ENCODE measurements at regions not wholly inside any gene's neighbourhood (a gene's known extent, or its start where the extent isn't known, plus 50 kb on each side); places are given as distances from the start of the nearest gene placed in this dataset.

DNA sequence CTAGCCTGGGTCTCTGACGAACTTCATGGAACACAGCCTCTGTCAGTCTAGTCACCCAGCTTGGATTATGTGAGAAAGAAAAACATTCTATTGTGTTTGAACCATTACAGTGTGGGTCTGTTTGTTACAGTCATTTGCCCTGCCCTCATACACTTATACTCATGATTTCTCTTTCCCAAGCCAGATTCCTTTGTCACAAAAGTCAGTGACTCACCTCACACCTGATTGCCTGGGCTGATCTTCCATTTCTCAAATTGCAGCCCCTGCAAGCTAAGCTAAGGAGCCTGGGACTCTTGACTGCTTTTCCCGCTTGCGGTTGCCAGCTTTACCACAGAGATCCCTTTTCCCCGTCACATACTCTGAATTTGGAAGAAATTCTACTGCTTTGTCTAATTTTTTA, 395.9 kb downstream of the SAMD5 start:
- Histone ChIP-seq H3K4me1 (ENCODE audit: control insufficient read depth in 5 of 5, insufficient read depth in 5 of 5, low read length in 5 of 5) (peaks cover 0 to 5% (median 4%) of the 10 kb centered on the region in 5 donors), H3K36me3 (ENCODE audit: control insufficient read depth in 5 of 5, insufficient read depth in 5 of 5, low read length in 5 of 5) (no peaks in the 10 kb centered on the region), H3K27ac (ENCODE audit: low read depth, low read length) (no peak overlapping the region), H3K9me3 (ENCODE audit: control insufficient read depth in 5 of 5, low read length in 5 of 5) (no peaks in the 10 kb centered on the region), H3K9ac (ENCODE audit: low read length in 5 of 5) (no peak overlapping the region), H3K27me3 (ENCODE audit: control insufficient read depth in 5 of 5, insufficient read depth in 4 of 5, low read length in 5 of 5) (no peaks in the 10 kb centered on the region), H3K4me3 (ENCODE audit: low read depth in 1 of 5, low read length in 5 of 5) (no peak overlapping the region)

DNA sequence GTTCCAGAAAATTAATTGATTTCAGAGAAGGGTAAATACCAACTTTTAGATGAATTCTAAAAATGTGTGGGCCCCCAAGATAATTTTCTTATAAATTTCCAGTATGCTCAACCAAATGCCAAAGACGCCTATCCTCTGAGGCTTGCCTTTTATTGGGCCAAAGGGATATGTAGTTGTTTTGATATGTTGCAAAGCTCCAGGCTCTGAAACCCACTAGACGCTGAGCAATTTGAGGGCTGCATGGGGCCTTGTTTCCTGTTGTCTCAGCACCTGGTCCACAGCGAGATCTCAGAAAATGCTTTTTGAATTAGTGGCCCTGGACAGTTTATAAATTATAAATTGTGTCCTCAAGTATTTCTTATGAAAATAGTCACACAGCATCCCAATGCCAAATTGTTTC, 397.2 kb downstream of the SAMD5 start:
- Histone ChIP-seq H3K27me3 (ENCODE audit: control insufficient read depth in 5 of 5, insufficient read depth in 4 of 5, low read length in 5 of 5) (no peaks in the 10 kb centered on the region), H3K9ac (ENCODE audit: low read length in 5 of 5) (no peak overlapping the region), H3K4me3 (ENCODE audit: low read depth in 1 of 5, low read length in 5 of 5) (no peak overlapping the region), H3K4me1 (ENCODE audit: control insufficient read depth in 5 of 5, insufficient read depth in 5 of 5, low read length in 5 of 5) (no peaks in the 10 kb centered on the region), H3K27ac (ENCODE audit: low read depth, low read length) (no peak overlapping the region), H3K36me3 (ENCODE audit: control insufficient read depth in 5 of 5, insufficient read depth in 5 of 5, low read length in 5 of 5) (no peaks in the 10 kb centered on the region), H3K9me3 (ENCODE audit: control insufficient read depth in 5 of 5, low read length in 5 of 5) (no peaks in the 10 kb centered on the region)

DNA sequence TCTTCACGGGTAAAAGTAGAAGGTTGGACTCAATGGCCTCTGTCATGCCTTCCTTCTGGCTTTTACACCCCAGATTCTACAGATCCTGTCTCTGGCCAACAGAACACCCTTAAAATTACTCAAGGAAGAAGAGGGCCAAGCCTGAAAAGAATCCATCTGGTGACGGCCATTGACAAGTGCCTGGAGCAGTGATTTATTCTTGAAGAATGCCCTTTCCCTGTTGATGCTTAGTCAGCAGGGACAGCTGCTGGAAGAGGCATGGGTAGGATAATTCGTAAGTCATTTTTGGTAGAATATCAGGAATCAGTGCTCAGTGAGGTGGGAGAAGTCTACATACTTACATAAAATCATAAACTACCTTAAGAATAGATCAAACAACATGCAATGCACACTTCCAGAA, 397.9 kb downstream of the SAMD5 start:
- Histone ChIP-seq H3K9me3 (ENCODE audit: control insufficient read depth in 5 of 5, low read length in 5 of 5) (no peaks in the 10 kb centered on the region), H3K4me3 (ENCODE audit: low read depth in 1 of 5, low read length in 5 of 5) (no peak overlapping the region), H3K27me3 (ENCODE audit: control insufficient read depth in 5 of 5, insufficient read depth in 4 of 5, low read length in 5 of 5) (no peaks in the 10 kb centered on the region), H3K27ac (ENCODE audit: low read depth, low read length) (no peak overlapping the region), H3K9ac (ENCODE audit: low read length in 5 of 5) (no peak overlapping the region), H3K4me1 (ENCODE audit: control insufficient read depth in 5 of 5, insufficient read depth in 5 of 5, low read length in 5 of 5) (no peaks in the 10 kb centered on the region), H3K36me3 (ENCODE audit: control insufficient read depth in 5 of 5, insufficient read depth in 5 of 5, low read length in 5 of 5) (no peaks in the 10 kb centered on the region)

DNA sequence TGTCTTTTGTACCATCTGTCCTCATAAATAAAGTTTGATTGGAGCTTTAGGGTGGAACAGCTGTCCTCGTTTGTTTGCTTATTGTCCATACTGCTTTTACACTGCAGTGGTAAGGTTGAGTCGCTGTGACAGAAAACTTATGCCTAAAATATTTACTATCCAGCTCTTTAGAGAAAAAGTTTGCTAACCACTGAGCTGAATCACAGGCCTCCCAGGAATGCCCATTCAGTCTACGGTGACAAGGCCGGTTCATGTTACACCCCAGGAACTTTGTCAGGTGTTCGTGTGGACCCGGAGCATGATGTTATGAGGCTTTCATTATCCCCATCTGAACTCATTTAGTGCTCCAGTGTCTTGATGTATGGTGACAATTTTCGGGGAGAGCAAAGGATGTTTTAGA, 401.1 kb downstream of the SAMD5 start:
- Histone ChIP-seq H3K9me3 (ENCODE audit: control insufficient read depth in 5 of 5, low read length in 5 of 5) (peaks cover 0 to 4% (median 0%) of the 10 kb centered on the region in 5 donors), H3K27ac (ENCODE audit: low read depth, low read length) (no peak overlapping the region), H3K36me3 (ENCODE audit: control insufficient read depth in 5 of 5, insufficient read depth in 5 of 5, low read length in 5 of 5) (no peaks in the 10 kb centered on the region), H3K27me3 (ENCODE audit: control insufficient read depth in 5 of 5, insufficient read depth in 4 of 5, low read length in 5 of 5) (no peaks in the 10 kb centered on the region), H3K4me3 (ENCODE audit: low read depth in 1 of 5, low read length in 5 of 5) (no peak overlapping the region), H3K9ac (ENCODE audit: low read length in 5 of 5) (no peak overlapping the region), H3K4me1 (ENCODE audit: control insufficient read depth in 5 of 5, insufficient read depth in 5 of 5, low read length in 5 of 5) (no peaks in the 10 kb centered on the region)

DNA sequence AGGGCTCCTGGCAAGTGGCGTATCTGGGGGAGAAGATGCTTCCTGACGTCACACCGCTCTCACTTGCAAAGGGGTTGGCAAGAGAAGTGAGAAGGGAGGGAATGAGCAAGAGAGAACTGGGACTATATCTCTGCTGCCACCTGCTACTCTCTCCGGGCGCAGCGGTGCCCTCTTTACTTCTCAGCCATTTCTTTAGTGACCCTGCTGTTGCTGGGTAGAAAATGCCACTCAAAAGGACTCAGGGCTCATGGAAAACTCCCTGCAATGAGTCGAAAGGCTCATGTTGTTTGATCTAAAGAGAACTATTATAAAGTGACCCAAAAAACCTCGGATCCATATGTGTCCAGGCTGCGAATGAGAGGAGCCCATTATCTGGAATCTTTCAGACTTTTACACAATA, 401.8 kb downstream of the SAMD5 start:
- Histone ChIP-seq H3K9ac (ENCODE audit: low read length in 5 of 5) (no peak overlapping the region), H3K27ac (ENCODE audit: low read depth, low read length) (no peak overlapping the region), H3K27me3 (ENCODE audit: control insufficient read depth in 5 of 5, insufficient read depth in 4 of 5, low read length in 5 of 5) (no peaks in the 10 kb centered on the region), H3K4me1 (ENCODE audit: control insufficient read depth in 5 of 5, insufficient read depth in 5 of 5, low read length in 5 of 5) (no peaks in the 10 kb centered on the region), H3K4me3 (ENCODE audit: low read depth in 1 of 5, low read length in 5 of 5) (no peak overlapping the region), H3K9me3 (ENCODE audit: control insufficient read depth in 5 of 5, low read length in 5 of 5) (peaks cover 0 to 4% (median 0%) of the 10 kb centered on the region in 5 donors), H3K36me3 (ENCODE audit: control insufficient read depth in 5 of 5, insufficient read depth in 5 of 5, low read length in 5 of 5) (no peaks in the 10 kb centered on the region)

GRCh38 chr6:147911057-147911456, 402.6 kb downstream of the SAMD5 start:
- no peaks in the 10 kb centered on the region for H3K4me1 ChIP-seq (ENCODE audit: control insufficient read depth in 5 of 5, insufficient read depth in 5 of 5, low read length in 5 of 5)
- no peaks in the 10 kb centered on the region for H3K27me3 ChIP-seq (ENCODE audit: control insufficient read depth in 5 of 5, insufficient read depth in 4 of 5, low read length in 5 of 5)
- H3K4me3 ChIP-seq (ENCODE audit: low read depth in 1 of 5, low read length in 5 of 5), result no peak overlapping the region
- H3K9ac ChIP-seq (ENCODE audit: low read length in 5 of 5), result no peak overlapping the region
- H3K9me3 ChIP-seq (ENCODE audit: control insufficient read depth in 5 of 5, low read length in 5 of 5), result peaks cover 0 to 4% (median 0%) of the 10 kb centered on the region in 5 donors
- no peak overlapping the region for H3K27ac ChIP-seq (ENCODE audit: low read depth, low read length)
- H3K36me3 ChIP-seq (ENCODE audit: control insufficient read depth in 5 of 5, insufficient read depth in 5 of 5, low read length in 5 of 5), result no peaks in the 10 kb centered on the region

- no peaks in the 10 kb centered on the region for H3K36me3 ChIP-seq (ENCODE audit: control insufficient read depth in 5 of 5, insufficient read depth in 5 of 5, low read length in 5 of 5)
- H3K4me1 ChIP-seq (ENCODE audit: control insufficient read depth in 5 of 5, insufficient read depth in 5 of 5, low read length in 5 of 5), result no peaks in the 10 kb centered on the region
- no peaks in the 10 kb centered on the region for H3K27me3 ChIP-seq (ENCODE audit: control insufficient read depth in 5 of 5, insufficient read depth in 4 of 5, low read length in 5 of 5)
- no peak overlapping the region for H3K9ac ChIP-seq (ENCODE audit: low read length in 5 of 5)
- no peak overlapping the region for H3K27ac ChIP-seq (ENCODE audit: low read depth, low read length)
- H3K9me3 ChIP-seq (ENCODE audit: control insufficient read depth in 5 of 5, low read length in 5 of 5), result peaks cover 0 to 4% (median 0%) of the 10 kb centered on the region in 5 donors
- H3K4me3 ChIP-seq (ENCODE audit: low read depth in 1 of 5, low read length in 5 of 5), result no peak overlapping the region
Measured at GRCh38 chr6:147911686-147912085, 403.2 kb downstream of the SAMD5 start.

GRCh38 chr6:147922799-147923198, 414.3 kb downstream of the SAMD5 start:
- H3K4me1 ChIP-seq (ENCODE audit: control insufficient read depth in 5 of 5, insufficient read depth in 5 of 5, low read length in 5 of 5), result no peaks in the 10 kb centered on the region
- peaks cover 5 to 9% (median 8%) of the 10 kb centered on the region in 5 donors for H3K9me3 ChIP-seq (ENCODE audit: control insufficient read depth in 5 of 5, low read length in 5 of 5)
- H3K4me3 ChIP-seq (ENCODE audit: low read depth in 1 of 5, low read length in 5 of 5), result no peak overlapping the region
- no peaks in the 10 kb centered on the region for H3K36me3 ChIP-seq (ENCODE audit: control insufficient read depth in 5 of 5, insufficient read depth in 5 of 5, low read length in 5 of 5)
- no peak overlapping the region for H3K9ac ChIP-seq (ENCODE audit: low read length in 5 of 5)
- no peaks in the 10 kb centered on the region for H3K27me3 ChIP-seq (ENCODE audit: control insufficient read depth in 5 of 5, insufficient read depth in 4 of 5, low read length in 5 of 5)
- H3K27ac ChIP-seq (ENCODE audit: low read depth, low read length), result no peak overlapping the region

DNA sequence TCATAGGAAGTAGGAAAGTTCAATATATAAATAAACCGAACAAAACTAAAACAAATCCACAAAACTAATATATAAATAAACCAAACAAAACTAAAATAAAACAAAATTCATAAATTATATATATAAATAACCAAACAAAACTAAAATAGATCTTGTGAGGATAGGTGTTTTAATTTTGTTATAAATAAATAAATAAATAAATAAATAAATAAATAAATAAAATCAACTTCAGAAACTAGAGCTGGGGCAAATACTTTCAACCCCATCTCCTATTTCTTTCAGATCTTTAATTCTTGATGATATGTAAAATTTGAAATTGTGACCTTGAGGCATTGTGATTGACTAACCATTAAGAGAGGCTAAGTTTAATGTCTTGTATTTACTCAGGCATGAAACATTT, 416.1 kb downstream of the SAMD5 start:
- H3K4me3 ChIP-seq (ENCODE audit: low read depth in 1 of 5, low read length in 5 of 5), result no peak overlapping the region
- no peaks in the 10 kb centered on the region for H3K4me1 ChIP-seq (ENCODE audit: control insufficient read depth in 5 of 5, insufficient read depth in 5 of 5, low read length in 5 of 5)
- no peaks in the 10 kb centered on the region for H3K27me3 ChIP-seq (ENCODE audit: control insufficient read depth in 5 of 5, insufficient read depth in 4 of 5, low read length in 5 of 5)
- no peaks in the 10 kb centered on the region for H3K36me3 ChIP-seq (ENCODE audit: control insufficient read depth in 5 of 5, insufficient read depth in 5 of 5, low read length in 5 of 5)
- H3K9ac ChIP-seq (ENCODE audit: low read length in 5 of 5), result no peak overlapping the region
- H3K9me3 ChIP-seq (ENCODE audit: control insufficient read depth in 5 of 5, low read length in 5 of 5), result peaks cover 5 to 16% (median 8%) of the 10 kb centered on the region in 5 donors
- no peak overlapping the region for H3K27ac ChIP-seq (ENCODE audit: low read depth, low read length)

DNA sequence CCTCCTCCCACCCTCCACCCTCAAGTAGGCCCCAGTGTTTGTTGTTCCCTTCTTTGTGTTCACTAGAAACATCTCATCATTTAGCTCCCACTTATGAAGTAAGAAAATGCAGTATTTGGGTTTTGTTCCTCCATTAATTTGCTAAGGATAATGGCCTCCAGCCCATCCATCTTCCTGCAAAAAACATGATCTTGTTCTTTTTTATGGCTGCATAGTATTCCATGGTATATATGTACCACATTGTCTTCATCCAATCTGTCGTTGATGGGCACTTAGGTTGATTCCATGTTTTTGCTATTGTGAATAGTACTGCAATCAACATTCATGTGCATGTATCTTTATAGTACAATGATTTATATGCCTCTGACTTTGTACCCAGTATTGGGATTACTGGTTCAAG, 416.8 kb upstream of the SASH1 start:
- H3K27me3 ChIP-seq (ENCODE audit: control insufficient read depth in 5 of 5, insufficient read depth in 4 of 5, low read length in 5 of 5), result no peaks in the 10 kb centered on the region
- H3K36me3 ChIP-seq (ENCODE audit: control insufficient read depth in 5 of 5, insufficient read depth in 5 of 5, low read length in 5 of 5), result no peaks in the 10 kb centered on the region
- no peaks in the 10 kb centered on the region for H3K4me1 ChIP-seq (ENCODE audit: control insufficient read depth in 5 of 5, insufficient read depth in 5 of 5, low read length in 5 of 5)
- H3K4me3 ChIP-seq (ENCODE audit: low read depth in 1 of 5, low read length in 5 of 5), result no peak overlapping the region
- H3K9ac ChIP-seq (ENCODE audit: low read length in 5 of 5), result no peak overlapping the region
- H3K27ac ChIP-seq (ENCODE audit: low read depth, low read length), result no peak overlapping the region
- H3K9me3 ChIP-seq (ENCODE audit: control insufficient read depth in 5 of 5, low read length in 5 of 5), result peaks cover 5 to 16% (median 8%) of the 10 kb centered on the region in 5 donors

GRCh38 chr6:147930745-147931144, 411.9 kb upstream of the SASH1 start:
- H3K27me3 ChIP-seq (ENCODE audit: control insufficient read depth in 5 of 5, insufficient read depth in 4 of 5, low read length in 5 of 5), result no peaks in the 10 kb centered on the region
- H3K4me3 ChIP-seq (ENCODE audit: low read depth in 1 of 5, low read length in 5 of 5), result no peak overlapping the region
- peaks cover 4 to 10% (median 6%) of the 10 kb centered on the region in 5 donors for H3K9me3 ChIP-seq (ENCODE audit: control insufficient read depth in 5 of 5, low read length in 5 of 5)
- no peak overlapping the region for H3K27ac ChIP-seq (ENCODE audit: low read depth, low read length)
- no peaks in the 10 kb centered on the region for H3K4me1 ChIP-seq (ENCODE audit: control insufficient read depth in 5 of 5, insufficient read depth in 5 of 5, low read length in 5 of 5)
- no peak overlapping the region for H3K9ac ChIP-seq (ENCODE audit: low read length in 5 of 5)
- no peaks in the 10 kb centered on the region for H3K36me3 ChIP-seq (ENCODE audit: control insufficient read depth in 5 of 5, insufficient read depth in 5 of 5, low read length in 5 of 5)
